Panc1 (cell line): ENCODE measurements at regions not wholly inside any gene's neighbourhood (a gene's known extent, or its start where the extent isn't known, plus 50 kb on each side); places are given as distances from the start of the nearest gene placed in this dataset.

Source experiments
- ATAC-seq: fragments of 200-7000 bp; cut with Tn5 transposase; 2 replicates; pipeline ENCODE4 v1.9.1; 2020; ENCODE audit warnings: mild to moderate bottlenecking, moderate library complexity
- BruUV-seq: library from RNA; stranded (reverse); fragments of 400-500 nt; replicated peaks from 2 replicates; lab custom pipeline; 2021; lab: Mats Ljungman, UMichigan
- CTCF ChIA-PET: fragments of 300-600 bp; sonication (Branson Sonifier 250); formaldehyde crosslinking; loops from one replicate; lab custom pipeline; 2022; ENCODE audit warnings: antibody characterized with exemption; lab: Charles Lee
- POLR2A ChIA-PET: fragments of 300-600 bp; sonication (Branson Sonifier 250); formaldehyde crosslinking; loops from one replicate; lab custom pipeline; 2022; ENCODE audit warnings: antibody characterized with exemption; lab: Charles Lee
- DNase-seq: peaks from one replicate; pipeline ENCODE4 v3.0.0-alpha.2; 2010; ENCODE audit warnings: low read depth, low spot score
- H3K27ac ChIP-seq: 2 replicates; pipeline ENCODE4 v1.5.1; 2011; ENCODE audit warnings: mild to moderate bottlenecking, low read length, inconsistent platforms
- H3K27me3 ChIP-seq: fragments of 200-500 bp; sonication (Bioruptor generic); 2 replicates; pipeline ENCODE4 v1.6.0; 2014; ENCODE audit warnings: low read length, inconsistent platforms; ENCODE audit not compliant: control insufficient read depth, insufficient read depth
- H3K36me3 ChIP-seq: fragments of 200-500 bp; sonication (Bioruptor generic); 2 replicates; pipeline ENCODE4 v1.5.1; 2014; ENCODE audit warnings: inconsistent platforms, mild to moderate bottlenecking, low read length, moderate library complexity; ENCODE audit not compliant: control insufficient read depth, insufficient read depth
- H3K4me1 ChIP-seq: 2 replicates; pipeline ENCODE4 v1.5.1; 2011; ENCODE audit warnings: inconsistent platforms, mild to moderate bottlenecking, low read length, moderate library complexity; ENCODE audit not compliant: control insufficient read depth, insufficient read depth
- H3K4me3 ChIP-seq, 2 experiments: 2 replicates each; pipeline ENCODE4 v1.5.1; 2011 to 2012; ENCODE audit warnings: low read depth in 2 of 2, low read length in 2 of 2, mild to moderate bottlenecking in 2 of 2, inconsistent platforms in 1 of 2, moderate library complexity in 1 of 2
- H3K9me3 ChIP-seq: fragments of 200-500 bp; sonication (Bioruptor generic); 2 replicates; pipeline ENCODE4 v1.5.1; 2014; ENCODE audit warnings: low read depth, mild to moderate bottlenecking, inconsistent platforms, low read length, moderate library complexity; ENCODE audit not compliant: control insufficient read depth, insufficient read depth
- CTCF ChIP-seq: fragments of 450-650 bp; IDR thresholded peaks from 2 replicates; pipeline ENCODE4 v1.5.1; 2017; ENCODE audit warnings: mild to moderate bottlenecking
- POLR2AphosphoS5 ChIP-seq: IDR thresholded peaks from 2 replicates; pipeline ENCODE4 v1.6.1; 2012; ENCODE audit warnings: mild to moderate bottlenecking, low read depth, low read length, moderate library complexity
- REST ChIP-seq, 2 experiments: IDR thresholded peaks; 2 replicates each; pipeline ENCODE4 v1.6.1; 2011 to 2012; ENCODE audit warnings: low read depth in 2 of 2, control low read depth in 1 of 2, low read length in 1 of 2, mild to moderate bottlenecking in 1 of 2, moderate library complexity in 1 of 2; ENCODE audit not compliant: insufficient read depth in 1 of 2
- SIN3A ChIP-seq: IDR thresholded peaks from 2 replicates; pipeline ENCODE4 v1.6.1; 2012; ENCODE audit warnings: low read depth, mild to moderate bottlenecking, low read length, moderate library complexity, borderline replicate concordance; ENCODE audit not compliant: insufficient read depth
- TCF7L2 ChIP-seq: IDR thresholded peaks from 2 replicates; pipeline ENCODE4 v1.6.1; 2011; ENCODE audit warnings: mild to moderate bottlenecking, low read depth, low read length, inconsistent platforms
- in situ Hi-C: cut with HindIII; loops from 2 replicates; pipeline ENCODE4 v1.10.0; 2016; ENCODE audit warnings: low sequenced_read_pairs, low pct_unique_long_range_greater_than_20kb
- intact Hi-C: fragments of 100-400 bp; cut with micrococcal nuclease; formaldehyde crosslinking; loops from one replicate; pipeline ENCODE4 v1.10.0; 2022; ENCODE audit not compliant: unreplicated experiment

GRCh38 chr17:72563952-72564351, 443.1 kb downstream of the SOX9 start:
- TF ChIP-seq POLR2AphosphoS5: no peak
- no peak for TF ChIP-seq SIN3A
- no peak for TF ChIP-seq REST (IDR thresholded peaks at IDR 0.05; ENCODE audit: insufficient read depth in 1 of 2, low read depth in 2 of 2, low read length in 1 of 2)
- TF ChIP-seq TCF7L2: no peak
- no peak for TF ChIP-seq CTCF
- ChIA-PET CTCF (no interaction called here), POLR2A (no interaction called here)
- Histone ChIP-seq H3K9me3 (no peaks in the 10 kb centered on the region), H3K4me3 (no peak overlapping the region), H3K27me3 (no peaks in the 10 kb centered on the region), H3K27ac (peak overlapping the region; percentile 73), H3K4me1 (peaks cover 88% of the 10 kb centered on the region), H3K36me3 (no peaks in the 10 kb centered on the region)
- BruUV-seq: no TSS peak
- DNase-seq (no peak), ATAC-seq (no peak)
- intact Hi-C loops (loop anchor here (10.0 kb wide), 1 partner anchor 121 kb away; no protein-coding TSS in a partner anchor), in situ Hi-C loops (no loop called here)

GRCh38 chr17:72565006-72565405, 444.2 kb downstream of the SOX9 start:
- no peaks in the 10 kb centered on the region for H3K9me3 ChIP-seq
- intact Hi-C loops: loop anchor here (10.0 kb wide), 1 partner anchor 120 kb away; no protein-coding TSS in a partner anchor
- no peak for TF ChIP-seq TCF7L2
- no peak for TF ChIP-seq REST (IDR thresholded peaks at IDR 0.05; ENCODE audit: insufficient read depth in 1 of 2, low read depth in 2 of 2, low read length in 1 of 2)
- no peak for TF ChIP-seq CTCF
- no peak for TF ChIP-seq POLR2AphosphoS5
- no peak for TF ChIP-seq SIN3A

More at GRCh38 chr17:72565006-72565405, 444.2 kb downstream of the SOX9 start:
- Histone ChIP-seq H3K27ac (peak overlapping the region; percentile 36; the same call in 1 of the 2 replicates), H3K4me1 (peaks cover 88% of the 10 kb centered on the region), H3K36me3 (no peaks in the 10 kb centered on the region), H3K27me3 (no peaks in the 10 kb centered on the region), H3K4me3 (no peak overlapping the region)
- no TSS peak for BruUV-seq
- POLR2A ChIA-PET: interaction anchor here (0.7 kb wide), 1 partner anchor 445 kb away, joined by 19 read pairs; no protein-coding TSS in a partner anchor
- in situ Hi-C loops: no loop called here
- CTCF ChIA-PET: interaction anchor here (0.5 kb wide), 1 partner anchor 540 kb away, joined by 3 read pairs; no protein-coding TSS in a partner anchor
- ATAC-seq (no peak), DNase-seq (no peak)
